Body of pancreas (tissue), 4 donors: ENCODE measurements at regions not wholly inside any gene's neighbourhood (a gene's known extent, or its start where the extent isn't known, plus 50 kb on each side); places are given as distances from the start of the nearest gene placed in this dataset.

ENCODE experiments used
- ATAC-seq: fragments of 150-250 bp; one replicate; pipeline ENCODE4 v1.9.1; 2016
- DNase-seq, 4 donors: peaks; one replicate each; pipeline ENCODE4 v3.0.0-alpha.2; 2019
- H3K27ac ChIP-seq, 4 donors: fragments of 200-600 bp; sonication (generic); 1 replicate in 3 of 4; 2 replicates in 1 of 4; pipeline versions ENCODE4 v1.5.1 to v1.6.1; 2016 to 2019; ENCODE audit warnings: mild to moderate bottlenecking in 1 of 4, mixed read lengths in 1 of 4, moderate library complexity in 1 of 4
- H3K27me3 ChIP-seq, 2 donors: fragments of 200-600 bp; sonication (generic); one replicate each; pipeline ENCODE4 v1.6.0; 2016; ENCODE audit warnings: mild to moderate bottlenecking in 1 of 2
- H3K36me3 ChIP-seq, 2 donors: fragments of 200-600 bp; sonication (generic); replicated peaks in 1 of 2; 2 replicates each; pipeline ENCODE4 v1.5.1; 2016; ENCODE audit warnings: low read depth in 2 of 2; ENCODE audit not compliant: insufficient read depth in 1 of 2
- H3K4me1 ChIP-seq: fragments of 200-600 bp; sonication (generic); one replicate; pipeline ENCODE4 v1.6.0; 2016
- H3K4me3 ChIP-seq, 2 donors: fragments of 200-600 bp; sonication (generic); 1 replicate in 1 of 2; 2 replicates in 1 of 2; pipeline ENCODE4 v1.5.1; 2016 to 2019
- H3K9me3 ChIP-seq, 3 donors: fragments of 200-600 bp; sonication (generic); 1 replicate in 2 of 3; 2 replicates in 1 of 3; pipeline ENCODE4 v1.5.1; 2016
- POLR2A ChIP-seq, 3 donors: fragments of 450-650 bp; IDR thresholded peaks; one replicate each; pipeline ENCODE4 v1.6.1; 2016; ENCODE audit warnings: antibody characterized with exemption in 3 of 3, mild to moderate bottlenecking in 2 of 3
- WGBS, 2 donors: methylation state at CpG; one replicate each; pipeline ENCODE4 v1.1.5; 2017; 5-methylcytosine and 5-hydroxymethylcytosine counted together
- intact Hi-C: fragments of 100-400 bp; cut with DNase I; formaldehyde crosslinking; loops from one replicate; pipeline ENCODE4 v1.15.1; 2023
- TF ChIP-seq, protein P1 (sequence below), 7 experiments: fragments of 450-650 bp in 4 of 7; fragments of 200-600 bp in 3 of 7; sonication (generic) in 3 of 7; IDR thresholded peaks; one replicate each; pipeline ENCODE4 v1.5.1; 2016 to 2019; ENCODE audit warnings: antibody characterized with exemption in 7 of 7

DNA sequence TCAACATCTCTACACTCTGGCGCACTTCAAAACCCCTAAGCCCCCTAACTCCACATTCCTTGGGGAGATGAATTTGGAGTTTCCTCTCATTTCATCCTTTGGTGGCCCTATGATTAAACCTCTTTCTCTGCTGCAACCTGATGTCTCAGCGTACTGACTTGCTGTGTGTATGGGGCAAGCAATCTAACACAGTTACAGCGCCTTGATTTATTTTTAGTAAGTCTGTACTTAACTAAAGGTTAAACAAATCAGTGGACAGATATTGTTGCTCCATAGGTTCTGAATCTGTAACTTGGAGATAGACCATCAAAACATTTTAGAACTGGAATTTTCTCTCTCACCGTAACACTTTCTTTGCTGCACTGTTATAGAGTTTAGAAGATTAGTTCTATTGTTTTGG, 452.8 kb downstream of the IRX1 start:
- WGBS, 2 donors: 61 to 82% methylated on average over 4 of the region's 4 CpGs
- intact Hi-C loops: no loop called here
- no peaks in the 10 kb centered on the region for H3K4me1 ChIP-seq
- DNase-seq (no peak), ATAC-seq (no peak)
- no peak overlapping the region for H3K27ac ChIP-seq
- TF ChIP-seq POLR2A (IDR thresholded peaks at IDR 0.05): no peak
- TF ChIP-seq, protein P1, sequence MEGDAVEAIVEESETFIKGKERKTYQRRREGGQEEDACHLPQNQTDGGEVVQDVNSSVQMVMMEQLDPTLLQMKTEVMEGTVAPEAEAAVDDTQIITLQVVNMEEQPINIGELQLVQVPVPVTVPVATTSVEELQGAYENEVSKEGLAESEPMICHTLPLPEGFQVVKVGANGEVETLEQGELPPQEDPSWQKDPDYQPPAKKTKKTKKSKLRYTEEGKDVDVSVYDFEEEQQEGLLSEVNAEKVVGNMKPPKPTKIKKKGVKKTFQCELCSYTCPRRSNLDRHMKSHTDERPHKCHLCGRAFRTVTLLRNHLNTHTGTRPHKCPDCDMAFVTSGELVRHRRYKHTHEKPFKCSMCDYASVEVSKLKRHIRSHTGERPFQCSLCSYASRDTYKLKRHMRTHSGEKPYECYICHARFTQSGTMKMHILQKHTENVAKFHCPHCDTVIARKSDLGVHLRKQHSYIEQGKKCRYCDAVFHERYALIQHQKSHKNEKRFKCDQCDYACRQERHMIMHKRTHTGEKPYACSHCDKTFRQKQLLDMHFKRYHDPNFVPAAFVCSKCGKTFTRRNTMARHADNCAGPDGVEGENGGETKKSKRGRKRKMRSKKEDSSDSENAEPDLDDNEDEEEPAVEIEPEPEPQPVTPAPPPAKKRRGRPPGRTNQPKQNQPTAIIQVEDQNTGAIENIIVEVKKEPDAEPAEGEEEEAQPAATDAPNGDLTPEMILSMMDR (IDR thresholded peaks at IDR 0.05): no peak
- no peaks in the 10 kb centered on the region for H3K27me3 ChIP-seq
- H3K9me3 ChIP-seq: no peaks in the 10 kb centered on the region
- H3K4me3 ChIP-seq: no peak overlapping the region
- no peaks in the 10 kb centered on the region for H3K36me3 ChIP-seq

DNA sequence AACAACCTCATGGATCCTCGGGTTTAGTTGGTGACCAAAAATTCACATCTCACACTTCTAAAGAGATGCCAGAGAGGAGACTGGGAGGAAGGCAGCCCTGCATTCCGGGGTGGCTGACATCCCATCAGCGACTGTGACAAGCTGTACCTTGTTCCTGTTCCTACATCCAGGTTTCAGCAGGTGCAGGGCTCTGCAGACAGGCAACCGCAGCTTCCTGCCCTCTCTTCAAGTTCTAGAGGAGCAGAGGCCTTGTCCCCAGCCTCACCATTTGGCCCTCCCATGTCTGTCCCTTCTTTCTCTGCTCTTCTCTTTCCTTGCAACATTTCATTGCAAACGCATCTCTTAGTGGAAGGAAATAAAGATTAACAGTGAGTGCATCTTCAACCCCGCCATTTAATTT, 454.6 kb downstream of the IRX1 start:
- no peak overlapping the region for H3K4me3 ChIP-seq
- H3K27ac ChIP-seq: no peak overlapping the region
- no peak for DNase-seq
- no peaks in the 10 kb centered on the region for H3K9me3 ChIP-seq
- WGBS, 2 donors: 59 to 66% methylated on average over 6 of the region's 6 CpGs
- H3K27me3 ChIP-seq: no peaks in the 10 kb centered on the region
- ATAC-seq: no peak
- no peaks in the 10 kb centered on the region for H3K36me3 ChIP-seq
- no peak for TF ChIP-seq POLR2A (IDR thresholded peaks at IDR 0.05)
- TF ChIP-seq, protein P1 (IDR thresholded peaks at IDR 0.05): no peak
- intact Hi-C loops: no loop called here
- no peaks in the 10 kb centered on the region for H3K4me1 ChIP-seq

DNA sequence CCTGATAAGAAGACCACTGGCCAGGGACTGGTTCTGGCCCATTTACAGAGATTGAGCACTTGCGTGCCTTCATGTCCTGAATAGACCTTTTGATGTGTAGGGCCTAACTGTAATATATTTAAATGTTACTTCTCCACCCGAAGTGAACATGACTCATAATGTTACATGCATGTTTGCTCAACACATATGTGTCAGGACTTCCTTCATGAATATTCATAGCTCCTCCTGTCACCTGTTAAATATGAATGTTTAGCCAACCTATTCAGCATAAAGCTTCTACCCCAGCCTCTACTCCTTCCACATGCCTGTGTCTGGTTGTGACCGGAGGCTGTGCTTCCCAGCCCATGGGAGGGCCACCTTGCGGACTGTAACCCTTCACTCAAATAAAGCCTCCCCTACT, 457.5 kb downstream of the IRX1 start:
- ATAC-seq (no peak), DNase-seq (no peak)
- TF ChIP-seq, protein P1 (IDR thresholded peaks at IDR 0.05): no peak
- no peak for TF ChIP-seq POLR2A (IDR thresholded peaks at IDR 0.05)
- intact Hi-C loops: no loop called here
- Histone ChIP-seq H3K9me3 (no peaks in the 10 kb centered on the region), H3K36me3 (no peaks in the 10 kb centered on the region), H3K27ac (no peak overlapping the region), H3K27me3 (no peaks in the 10 kb centered on the region), H3K4me1 (no peaks in the 10 kb centered on the region), H3K4me3 (no peak overlapping the region)
- 57 to 76% methylated on average over 4 of the region's 4 CpGs for WGBS, 2 donors

DNA sequence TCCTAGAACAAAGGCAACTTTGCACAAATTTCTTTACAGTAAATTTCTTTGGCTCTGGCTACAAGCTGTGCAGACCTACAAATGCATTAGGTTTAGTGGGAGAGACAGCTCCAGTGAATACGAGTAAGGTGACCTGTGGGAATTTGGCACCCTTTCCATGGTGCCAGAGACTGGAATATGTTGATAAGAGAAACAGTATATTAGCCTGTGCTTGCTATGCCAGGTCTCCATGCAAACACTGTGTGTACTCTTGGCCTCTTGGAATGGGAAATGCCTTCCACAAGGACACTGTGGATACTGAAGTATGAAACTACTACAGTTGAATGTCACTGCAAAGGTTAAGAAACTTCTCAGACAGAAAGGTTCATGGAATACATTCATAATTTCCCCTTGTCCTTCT, 458.5 kb downstream of the IRX1 start:
- DNase-seq (no peak), ATAC-seq (no peak)
- no peak for TF ChIP-seq POLR2A (IDR thresholded peaks at IDR 0.05)
- TF ChIP-seq, protein P1 (IDR thresholded peaks at IDR 0.05): no peak
- intact Hi-C loops: no loop called here
- no peak overlapping the region for H3K4me3 ChIP-seq
- H3K36me3 ChIP-seq: no peaks in the 10 kb centered on the region
- no peaks in the 10 kb centered on the region for H3K27me3 ChIP-seq
- no peaks in the 10 kb centered on the region for H3K9me3 ChIP-seq
- H3K4me1 ChIP-seq: no peaks in the 10 kb centered on the region
- WGBS, 2 donors: 27 to 35% methylated on average over 1 of the region's 1 CpG
- no peak overlapping the region for H3K27ac ChIP-seq

DNA sequence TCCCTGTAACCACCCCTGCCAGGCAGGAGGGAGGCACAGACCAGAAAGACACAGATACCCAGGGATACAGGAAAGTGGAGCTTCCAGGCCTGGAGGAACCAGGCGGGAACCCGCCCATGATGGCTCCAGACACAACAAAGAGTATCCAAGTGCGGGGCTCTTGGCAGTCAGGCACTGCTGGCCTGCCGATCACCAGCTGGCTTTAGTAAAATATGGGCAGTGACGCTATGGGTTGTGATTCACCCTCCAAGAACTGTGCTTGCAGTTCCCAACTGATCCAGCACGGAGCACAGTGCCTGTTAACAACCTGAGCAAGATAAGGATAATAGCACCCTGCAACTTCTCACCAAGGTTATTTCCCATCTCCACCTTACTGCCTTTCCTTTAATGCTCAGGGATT, 463.3 kb downstream of the IRX1 start:
- Histone ChIP-seq H3K4me1 (no peaks in the 10 kb centered on the region), H3K27me3 (no peaks in the 10 kb centered on the region), H3K27ac (no peak overlapping the region), H3K36me3 (no peaks in the 10 kb centered on the region), H3K9me3 (no peaks in the 10 kb centered on the region), H3K4me3 (no peak overlapping the region)
- ATAC-seq (no peak), DNase-seq (no peak)
- WGBS, 2 donors: 45 to 63% methylated on average over 5 to 6 of the region's 6 CpGs
- intact Hi-C loops: no loop called here
- no peak for TF ChIP-seq POLR2A (IDR thresholded peaks at IDR 0.05)
- TF ChIP-seq, protein P1 (IDR thresholded peaks at IDR 0.05): no peak
